GM12878 (cell line): ENCODE measurements at regions not wholly inside any gene's neighbourhood (a gene's known extent, or its start where the extent isn't known, plus 50 kb on each side); places are given as distances from the start of the nearest gene placed in this dataset.

Experiments
- ATAC-seq: fragments of 200-7000 bp; cut with Tn5 transposase; 3 replicates; pipeline ENCODE4 v1.9.1; 2020; ENCODE audit warnings: mild to moderate bottlenecking, moderate library complexity
- BruUV-seq: library from RNA; stranded (reverse); fragments of 400-500 nt; replicated peaks from 2 replicates; lab custom pipeline; 2021; lab: Mats Ljungman, UMichigan
- CTCF ChIA-PET: fragments of 300-600 bp; sonication (Branson Sonifier 250); formaldehyde crosslinking; extraction: SDS; loops from one replicate; lab custom pipeline; 2021; ENCODE audit warnings: inconsistent platforms; lab: Yijun Ruan, JAX
- POLR2A ChIA-PET: fragments of 350-600 bp; formaldehyde crosslinking; extraction: SDS; loops from one replicate; lab custom pipeline; 2021; ENCODE audit warnings: inconsistent platforms; lab: Charles Lee
- RAD21 ChIA-PET: fragments of 300-600 bp; sonication (Branson Sonifier 250); formaldehyde crosslinking; loops from one replicate; lab custom pipeline; 2023; ENCODE audit warnings: antibody characterized with exemption; ENCODE audit not compliant: unreplicated experiment; lab: Charles Lee
- SMC1A ChIA-PET: fragments of 300-600 bp; sonication (Branson Sonifier 250); formaldehyde crosslinking; loops from one replicate; lab custom pipeline; 2023; ENCODE audit not compliant: unreplicated experiment, uncharacterized antibody; lab: Charles Lee
- DNase-seq: peaks from one replicate; pipeline ENCODE4 v3.0.0-alpha.2; 2011; ENCODE audit warnings: low read depth, low spot score
- FAIRE-seq: peaks from 3 replicates; lab custom pipeline; 2011; peaks lifted over from hg19 to GRCh38; lab: Jason Lieb, UNC
- H2AFZ ChIP-seq: 2 replicates; pipeline ENCODE4 v1.6.0; 2011; ENCODE audit warnings: low read depth, low read length, control low read depth; ENCODE audit not compliant: control insufficient read depth
- H3K27ac ChIP-seq: 2 replicates; pipeline ENCODE4 v1.5.1; 2011; ENCODE audit warnings: control low read depth; ENCODE audit not compliant: control insufficient read depth, insufficient read depth
- H3K27me3 ChIP-seq, 2 experiments: replicated peaks in 1 of 2; 2 replicates each; pipeline versions ENCODE4 v1.6.0 to v1.6.1; 2011; ENCODE audit warnings: low read length in 1 of 2; ENCODE audit not compliant: control insufficient read depth in 2 of 2, insufficient read depth in 2 of 2
- H3K36me3 ChIP-seq, 2 experiments: 2 replicates each; pipeline ENCODE4 v1.5.1; 2011; ENCODE audit warnings: low read length in 1 of 2; ENCODE audit not compliant: control insufficient read depth in 2 of 2, insufficient read depth in 2 of 2
- H3K4me1 ChIP-seq: 2 replicates; pipeline ENCODE4 v1.6.1; 2011; ENCODE audit warnings: mild to moderate bottlenecking, low read length, moderate library complexity, mixed read lengths; ENCODE audit not compliant: control insufficient read depth, insufficient read depth
- H3K4me2 ChIP-seq: 2 replicates; pipeline ENCODE4 v1.6.0; 2011; ENCODE audit warnings: control low read depth; ENCODE audit not compliant: control insufficient read depth, insufficient read depth
- H3K4me3 ChIP-seq: fragments of 200-600 bp; sonication (generic); 2 replicates; pipeline ENCODE4 v1.5.1; 2016
- H3K79me2 ChIP-seq: 2 replicates; pipeline ENCODE4 v1.6.0; 2011; ENCODE audit warnings: low read length; ENCODE audit not compliant: control insufficient read depth, insufficient read depth
- H3K9ac ChIP-seq: 2 replicates; pipeline ENCODE4 v1.8.0; 2011; ENCODE audit warnings: low read length, control low read depth, mixed read lengths; ENCODE audit not compliant: control insufficient read depth, insufficient read depth
- H3K9me3 ChIP-seq: replicated peaks from 3 replicates; pipeline ENCODE4 v1.5.1; 2011; ENCODE audit warnings: mild to moderate bottlenecking, low read length; ENCODE audit not compliant: control insufficient read depth, insufficient read depth
- H4K20me1 ChIP-seq: 2 replicates; pipeline ENCODE4 v1.6.0; 2011; ENCODE audit not compliant: control insufficient read depth, insufficient read depth
- BCL11A ChIP-seq: IDR thresholded peaks from 2 replicates; pipeline ENCODE4 v1.6.1; 2011; ENCODE audit warnings: low read depth, low read length
- FOXK2 ChIP-seq: fragments of 450-650 bp; IDR thresholded peaks from 2 replicates; pipeline ENCODE4 v1.6.1; 2017; ENCODE audit warnings: mild to moderate bottlenecking, moderate library complexity
- GATAD2B ChIP-seq: fragments of 450-650 bp; conservative IDR thresholded peaks from 2 replicates; pipeline ENCODE4 v1.6.1; 2017; ENCODE audit warnings: low read depth, mild to moderate bottlenecking, moderate library complexity
- IRF4 ChIP-seq: IDR thresholded peaks from 2 replicates; pipeline ENCODE4 v1.6.1; 2011; ENCODE audit warnings: low read depth, low read length
- IRF5 ChIP-seq: fragments of 450-650 bp; IDR thresholded peaks from 2 replicates; pipeline ENCODE4 v1.6.1; 2017; ENCODE audit warnings: borderline replicate concordance
- POLR2A ChIP-seq: IDR thresholded peaks from 2 replicates; pipeline ENCODE4 v1.6.1; 2011; ENCODE audit warnings: low read depth, mild to moderate bottlenecking, low read length
- SMAD5 ChIP-seq: IDR thresholded peaks from 2 replicates; pipeline ENCODE4 v1.6.1; 2016; ENCODE audit warnings: antibody characterized with exemption, low read depth
- USF1 ChIP-seq: IDR thresholded peaks from 2 replicates; pipeline ENCODE4 v1.6.1; 2011; ENCODE audit warnings: borderline replicate concordance, low read depth, mild to moderate bottlenecking, moderate library complexity, mixed read lengths, low read length; ENCODE audit not compliant: insufficient read depth; ENCODE audit errors: extremely low read length
- ZNF592 ChIP-seq: fragments of 450-650 bp; IDR thresholded peaks from 2 replicates; pipeline ENCODE4 v1.6.1; 2017; ENCODE audit warnings: mild to moderate bottlenecking, moderate library complexity
- WGBS: methylation state at CpG from one replicate; pipeline ENCODE4 v1.1.6; 2016; ENCODE audit warnings: low lambda C conversion rate; ENCODE audit not compliant: insufficient replicate concordance, insufficient coverage; ENCODE audit errors: missing lambda C conversion rate; 5-methylcytosine and 5-hydroxymethylcytosine counted together
- in situ Hi-C: fragments of 300-500 bp; cut with MboI; formaldehyde crosslinking; loops from 9 replicates; pipeline ENCODE4 v1.14.3; 2018; ENCODE audit warnings: mixed read lengths
- intact Hi-C: fragments of 100-400 bp; cut with micrococcal nuclease; formaldehyde crosslinking; loops from one replicate; pipeline ENCODE4 v1.14.2; 2022; ENCODE audit not compliant: unreplicated experiment

- Histone ChIP-seq H2AFZ (no peak overlapping the region), H3K4me1 (no peaks in the 10 kb centered on the region), H3K27me3 (no peaks in the 10 kb centered on the region), H3K4me3 (no peak overlapping the region), H3K9me3 (no peaks in the 10 kb centered on the region; the same call in 2 of the 3 replicates), H3K4me2 (no peak overlapping the region), H3K9ac (no peak overlapping the region), H3K79me2 (no peaks in the 10 kb centered on the region), H3K36me3 (no peaks in the 10 kb centered on the region), H3K27ac (no peak overlapping the region), H4K20me1 (no peaks in the 10 kb centered on the region)
- CTCF ChIA-PET: no interaction called here
- RAD21 ChIA-PET: no interaction called here
- in situ Hi-C loops: no loop called here
- no peak for FAIRE-seq
- BruUV-seq: no TSS peak
- no peak for ATAC-seq
- TF ChIP-seq IRF5 (no peak), BCL11A (no peak), ZNF592 (no peak), IRF4 (no peak), GATAD2B (no peak), SMAD5 (no peak), POLR2A (no peak), USF1 (no peak), FOXK2 (no peak)
- intact Hi-C loops: no loop called here
- no peak for DNase-seq
- POLR2A ChIA-PET: no interaction called here
- WGBS: 40% methylated on average over 4 of the region's 4 CpGs
- SMC1A ChIA-PET: no interaction called here
These were observed 209.2 kb upstream of the GADL1 start for GRCh38 chr3:31103623-31104180.
